Astrocyte of the cerebellum (primary cell): ENCODE measurements at regions not wholly inside any gene's neighbourhood (a gene's known extent, or its start where the extent isn't known, plus 50 kb on each side); places are given as distances from the start of the nearest gene placed in this dataset.

Experiments used
- DNase-seq: peaks from one replicate; pipeline ENCODE4 v3.0.0-alpha.2; 2011; ENCODE audit warnings: low read depth
- H3K4me3 ChIP-seq: 2 replicates; pipeline ENCODE4 v1.5.1; 2011; ENCODE audit warnings: mild to moderate bottlenecking, low read depth, low read length, moderate library complexity
- in situ Hi-C: cut with HindIII; loops from 2 replicates; pipeline ENCODE4 v1.10.0; 2017; ENCODE audit warnings: low sequenced_read_pairs
- TF ChIP-seq, protein P1 (sequence below): IDR thresholded peaks from 2 replicates; pipeline ENCODE4 v1.5.1; 2012; ENCODE audit warnings: low read length, low read depth, moderate library complexity, mild to moderate bottlenecking; ENCODE audit errors: missing control alignments

DNA sequence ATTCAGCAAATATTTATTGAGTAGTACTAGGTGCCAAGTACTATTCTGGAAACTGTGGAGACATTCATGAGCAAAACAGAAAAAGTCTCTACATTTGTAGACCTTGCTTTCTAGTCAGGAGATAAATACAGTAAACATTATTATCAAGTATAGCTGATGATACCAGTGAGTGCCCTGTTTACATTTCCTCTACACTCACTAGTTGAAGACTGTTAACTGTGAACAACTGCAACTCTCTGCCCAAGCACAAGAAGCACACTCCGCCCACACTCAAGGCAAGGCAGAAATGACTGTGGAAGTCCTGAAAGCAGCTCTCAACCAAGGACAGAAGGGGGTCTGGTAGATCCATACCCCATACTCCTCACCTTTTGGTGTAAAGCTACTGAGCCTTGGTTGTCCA, 837.0 kb downstream of the DIAPH3 start:
- no peak overlapping the region for H3K4me3 ChIP-seq
- TF ChIP-seq, protein P1, sequence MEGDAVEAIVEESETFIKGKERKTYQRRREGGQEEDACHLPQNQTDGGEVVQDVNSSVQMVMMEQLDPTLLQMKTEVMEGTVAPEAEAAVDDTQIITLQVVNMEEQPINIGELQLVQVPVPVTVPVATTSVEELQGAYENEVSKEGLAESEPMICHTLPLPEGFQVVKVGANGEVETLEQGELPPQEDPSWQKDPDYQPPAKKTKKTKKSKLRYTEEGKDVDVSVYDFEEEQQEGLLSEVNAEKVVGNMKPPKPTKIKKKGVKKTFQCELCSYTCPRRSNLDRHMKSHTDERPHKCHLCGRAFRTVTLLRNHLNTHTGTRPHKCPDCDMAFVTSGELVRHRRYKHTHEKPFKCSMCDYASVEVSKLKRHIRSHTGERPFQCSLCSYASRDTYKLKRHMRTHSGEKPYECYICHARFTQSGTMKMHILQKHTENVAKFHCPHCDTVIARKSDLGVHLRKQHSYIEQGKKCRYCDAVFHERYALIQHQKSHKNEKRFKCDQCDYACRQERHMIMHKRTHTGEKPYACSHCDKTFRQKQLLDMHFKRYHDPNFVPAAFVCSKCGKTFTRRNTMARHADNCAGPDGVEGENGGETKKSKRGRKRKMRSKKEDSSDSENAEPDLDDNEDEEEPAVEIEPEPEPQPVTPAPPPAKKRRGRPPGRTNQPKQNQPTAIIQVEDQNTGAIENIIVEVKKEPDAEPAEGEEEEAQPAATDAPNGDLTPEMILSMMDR = no peak
- no peak for DNase-seq
- in situ Hi-C loops = no loop called here

DNA sequence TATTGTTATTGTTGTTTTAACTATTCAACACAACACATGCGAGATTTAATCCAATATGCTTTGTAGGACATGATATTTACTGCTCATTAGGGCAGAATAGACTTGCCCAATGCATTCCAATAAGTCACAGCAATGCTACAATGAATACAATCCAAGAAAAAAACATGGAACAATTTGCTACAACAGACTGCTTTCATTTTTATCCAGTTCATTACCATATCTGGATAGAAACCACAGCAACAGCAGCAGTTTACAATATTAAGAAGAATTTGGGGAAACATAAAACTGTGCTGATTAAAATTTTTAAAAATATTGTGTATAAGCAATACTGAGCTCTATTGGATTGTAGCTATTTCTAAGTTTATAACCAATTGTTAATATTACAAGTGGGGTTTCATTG, 833.0 kb downstream of the DIAPH3 start:
- in situ Hi-C loops = no loop called here
- H3K4me3 ChIP-seq = no peak overlapping the region
- no peak for DNase-seq
- TF ChIP-seq, protein P1 = no peak

DNA sequence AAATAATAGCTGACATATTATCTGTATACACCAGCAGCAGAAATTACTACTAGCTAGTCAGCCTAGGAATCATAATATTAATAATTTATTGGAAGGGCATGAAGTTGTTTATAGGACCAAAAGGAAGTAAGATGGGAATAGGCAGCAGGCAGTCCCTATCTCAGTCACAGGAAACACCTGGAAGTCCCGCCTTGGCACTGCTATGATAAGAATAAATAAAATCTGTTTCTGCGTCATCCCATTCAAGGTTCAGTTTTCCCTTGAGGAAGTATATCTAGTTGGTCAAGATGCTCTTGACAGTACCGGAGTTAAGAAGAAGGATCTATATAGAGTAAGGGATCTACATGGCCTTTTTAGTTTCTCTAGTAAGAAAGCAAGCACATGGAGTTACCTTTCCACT, 830.8 kb downstream of the DIAPH3 start:
- no peak for DNase-seq
- no peak overlapping the region for H3K4me3 ChIP-seq
- TF ChIP-seq, protein P1 = no peak
- in situ Hi-C loops = no loop called here

DNA sequence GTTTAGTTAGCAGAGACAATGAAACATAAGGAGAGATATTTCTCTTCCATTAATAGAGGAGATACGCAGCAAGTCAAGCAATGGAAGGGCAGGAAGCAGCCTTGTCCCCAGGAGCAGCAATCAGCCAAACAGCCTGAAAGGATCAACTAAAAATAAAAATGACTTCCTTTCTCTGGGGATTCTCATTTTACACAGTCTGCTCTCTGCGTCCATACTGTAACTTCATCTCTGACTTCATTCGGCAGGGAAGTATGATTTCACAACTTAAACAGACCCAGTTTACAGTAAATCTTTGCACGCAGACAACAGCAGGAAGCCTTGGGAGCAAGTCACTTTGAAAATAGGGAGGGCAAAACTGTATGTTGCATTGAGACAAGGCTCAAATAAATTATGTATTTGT, 826.7 kb downstream of the DIAPH3 start:
- in situ Hi-C loops = no loop called here
- no peak overlapping the region for H3K4me3 ChIP-seq
- TF ChIP-seq, protein P1 = no peak
- DNase-seq = no peak

DNA sequence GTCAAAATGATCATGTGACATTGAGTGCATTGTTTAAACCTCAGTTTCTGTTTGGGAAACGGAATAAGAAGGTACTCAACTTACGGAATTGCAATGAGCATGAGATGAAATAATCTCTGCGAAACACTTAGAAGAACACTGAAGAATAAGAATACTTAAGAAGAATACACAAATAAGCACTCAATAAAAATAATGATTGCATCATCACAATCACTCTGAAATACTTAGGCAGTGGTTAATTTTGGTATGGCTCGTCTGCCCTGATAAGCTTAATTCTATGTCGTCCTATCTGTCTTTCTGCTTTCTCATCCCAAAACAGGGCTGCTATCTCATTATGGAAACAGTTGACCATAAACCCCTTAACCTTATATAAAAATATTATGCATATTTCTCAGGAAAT, 823.6 kb downstream of the DIAPH3 start:
- DNase-seq = no peak
- no peak overlapping the region for H3K4me3 ChIP-seq
- in situ Hi-C loops = no loop called here
- TF ChIP-seq, protein P1 = no peak

DNA sequence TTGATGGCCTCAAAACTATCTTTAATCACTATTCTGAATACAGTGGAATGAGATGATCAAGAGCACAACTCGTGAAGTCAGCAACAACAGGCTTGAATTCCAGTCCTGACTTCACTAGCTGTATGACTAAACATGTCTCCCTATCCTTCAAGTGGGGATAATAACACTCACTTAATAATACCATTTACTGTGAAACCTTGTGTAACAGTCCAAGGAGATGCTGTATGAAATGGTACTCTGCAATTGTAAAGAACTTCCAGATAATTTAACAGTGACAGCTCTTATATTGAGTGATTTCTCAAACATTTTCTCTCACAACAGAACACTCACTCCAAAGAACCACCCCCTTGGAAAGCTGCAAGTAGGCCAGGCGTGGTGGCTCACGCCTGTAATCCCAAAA, 823.1 kb downstream of the DIAPH3 start:
- in situ Hi-C loops = no loop called here
- H3K4me3 ChIP-seq = no peak overlapping the region
- TF ChIP-seq, protein P1 = no peak
- DNase-seq = no peak

DNA sequence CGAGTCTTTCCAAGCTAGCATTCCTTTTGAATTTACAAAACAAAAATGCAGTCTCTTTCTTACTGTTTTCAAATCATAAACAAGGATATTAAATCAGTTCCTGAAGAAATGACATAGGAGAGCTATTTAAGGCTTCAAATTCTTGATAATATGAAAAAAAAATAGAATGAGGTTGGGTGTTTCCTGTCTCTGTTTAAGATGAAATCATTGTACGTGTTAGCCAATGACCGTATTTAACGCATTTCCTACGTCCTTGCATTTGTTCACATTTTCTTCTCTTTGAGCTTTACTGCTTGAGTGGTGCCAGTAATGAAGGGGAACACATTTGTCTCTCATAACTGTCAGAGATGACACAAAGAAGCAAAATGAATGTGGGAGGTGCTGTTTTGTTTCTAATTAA, 821.3 kb downstream of the DIAPH3 start:
- H3K4me3 ChIP-seq = no peak overlapping the region
- in situ Hi-C loops = no loop called here
- DNase-seq = no peak
- TF ChIP-seq, protein P1 = no peak
